HG03095 (cell line): ENCODE measurements at regions not wholly inside any gene's neighbourhood (a gene's known extent, or its start where the extent isn't known, plus 50 kb on each side); places are given as distances from the start of the nearest gene placed in this dataset.
"Not testable (repeated sequence)": the region's sequence is repeated elsewhere in the genome, so short reads cannot be mapped to it uniquely, and the experiment has no call there.

Experiments used
- ATAC-seq: cut with Tn5 transposase; IDR thresholded peaks from one replicate; pipeline ENCODE4 v1.9.1; 2021; ENCODE audit warnings: moderate library complexity; ENCODE audit not compliant: unreplicated experiment

- no peak for ATAC-seq
Measured at GRCh38 chr4:38463268-38463958, 200.6 kb upstream of the KLF3 start.

- ATAC-seq: no peak
Measured at GRCh38 chr4:38464328-38464727, 199.7 kb upstream of the KLF3 start.

- ATAC-seq: no peak
Measured at GRCh38 chr4:38466401-38466800, 197.6 kb upstream of the KLF3 start.

GRCh38 chr4:38467296-38467695, 196.7 kb upstream of the KLF3 start:
- no peak for ATAC-seq

- ATAC-seq: no peak
Measured at GRCh38 chr4:38468339-38468866, 195.6 kb upstream of the KLF3 start.

- no peak for ATAC-seq
Measured at GRCh38 chr4:38469410-38469809, 194.6 kb upstream of the KLF3 start.

GRCh38 chr4:38470735-38471262, 193.2 kb upstream of the KLF3 start:
- no peak for ATAC-seq

GRCh38 chr4:38482696-38483095, 181.3 kb upstream of the KLF3 start:
- ATAC-seq: no peak

- ATAC-seq: not testable (repeated sequence)
Measured at GRCh38 chr4:38483628-38484027, 180.4 kb upstream of the KLF3 start.

- ATAC-seq: no peak
Measured at GRCh38 chr4:38489011-38489861, 174.8 kb upstream of the KLF3 start.

- ATAC-seq: no peak
Measured at GRCh38 chr4:38489924-38490639, 173.9 kb upstream of the KLF3 start.

- ATAC-seq: no peak
Measured at GRCh38 chr4:38490753-38491446, 173.1 kb upstream of the KLF3 start.

GRCh38 chr4:38491854-38492478, 172.0 kb upstream of the KLF3 start:
- ATAC-seq: no peak

- no peak for ATAC-seq
Measured at GRCh38 chr4:38493066-38493465, 170.9 kb upstream of the KLF3 start.

- ATAC-seq: no peak
Measured at GRCh38 chr4:38495446-38495845, 168.6 kb upstream of the KLF3 start.

- no peak for ATAC-seq
Measured at GRCh38 chr4:38497121-38497520, 166.9 kb upstream of the KLF3 start.

GRCh38 chr4:38499101-38499500, 164.9 kb upstream of the KLF3 start:
- ATAC-seq: no peak

- ATAC-seq: no peak
Measured at GRCh38 chr4:38500433-38500832, 163.6 kb upstream of the KLF3 start.

GRCh38 chr4:38501698-38502097, 162.3 kb upstream of the KLF3 start:
- no peak for ATAC-seq
